HG03097 (cell line): ENCODE measurements at regions not wholly inside any gene's neighbourhood (a gene's known extent, or its start where the extent isn't known, plus 50 kb on each side); places are given as distances from the start of the nearest gene placed in this dataset.

ENCODE experiments used
- ATAC-seq: cut with Tn5 transposase; IDR thresholded peaks from one replicate; pipeline ENCODE4 v1.9.1; 2021; ENCODE audit not compliant: unreplicated experiment, low FRiP score

GRCh38 chr5:153084511-153084910, 406.0 kb upstream of the GRIA1 start:
- no peak for ATAC-seq

DNA sequence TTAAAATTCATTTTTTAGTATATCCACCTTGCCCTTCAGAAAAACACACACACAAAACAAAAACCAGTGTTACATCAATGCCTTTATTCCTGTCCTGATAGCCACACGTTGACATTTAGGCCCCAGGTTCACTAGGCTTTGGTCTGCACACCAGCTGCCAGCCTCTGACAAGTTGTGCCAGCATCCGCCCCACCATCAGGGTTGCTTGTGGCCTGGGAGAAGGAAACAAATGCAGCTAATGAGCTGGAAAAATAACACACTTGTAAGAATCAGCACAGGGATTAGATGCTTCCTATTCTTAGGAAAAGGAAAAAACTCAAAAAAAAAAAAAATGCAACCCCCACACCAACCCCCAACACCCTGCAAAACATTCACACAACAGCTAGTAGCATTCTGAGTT, 404.0 kb upstream of the GRIA1 start:
- no peak for ATAC-seq

- no peak for ATAC-seq
Observed at GRCh38 chr5:153088538-153088937, 401.9 kb upstream of the GRIA1 start.

GRCh38 chr5:153094333-153094732, 396.1 kb upstream of the GRIA1 start:
- ATAC-seq = no peak

- no peak for ATAC-seq
Observed at GRCh38 chr5:153096381-153096780, 394.1 kb upstream of the GRIA1 start.

DNA sequence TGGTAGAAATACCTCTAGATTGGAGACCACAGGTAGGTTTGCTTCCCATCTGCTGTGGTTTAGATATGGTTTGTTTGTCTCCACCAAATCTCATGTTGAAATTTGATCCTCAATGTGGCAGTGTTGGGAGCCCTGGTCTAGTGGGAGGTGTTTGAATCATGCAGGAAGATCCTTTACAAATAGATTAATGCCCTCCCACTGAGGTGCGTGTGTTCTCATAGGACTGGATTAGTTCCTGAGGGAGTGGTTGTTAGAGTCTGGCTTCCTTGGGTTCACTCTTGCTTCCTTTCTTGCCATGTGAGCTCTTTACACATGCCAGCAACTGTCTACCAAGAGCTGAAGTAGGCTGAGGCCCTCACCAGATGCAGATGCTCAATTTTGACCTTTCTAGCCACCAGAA, 391.1 kb upstream of the GRIA1 start:
- ATAC-seq = no peak

DNA sequence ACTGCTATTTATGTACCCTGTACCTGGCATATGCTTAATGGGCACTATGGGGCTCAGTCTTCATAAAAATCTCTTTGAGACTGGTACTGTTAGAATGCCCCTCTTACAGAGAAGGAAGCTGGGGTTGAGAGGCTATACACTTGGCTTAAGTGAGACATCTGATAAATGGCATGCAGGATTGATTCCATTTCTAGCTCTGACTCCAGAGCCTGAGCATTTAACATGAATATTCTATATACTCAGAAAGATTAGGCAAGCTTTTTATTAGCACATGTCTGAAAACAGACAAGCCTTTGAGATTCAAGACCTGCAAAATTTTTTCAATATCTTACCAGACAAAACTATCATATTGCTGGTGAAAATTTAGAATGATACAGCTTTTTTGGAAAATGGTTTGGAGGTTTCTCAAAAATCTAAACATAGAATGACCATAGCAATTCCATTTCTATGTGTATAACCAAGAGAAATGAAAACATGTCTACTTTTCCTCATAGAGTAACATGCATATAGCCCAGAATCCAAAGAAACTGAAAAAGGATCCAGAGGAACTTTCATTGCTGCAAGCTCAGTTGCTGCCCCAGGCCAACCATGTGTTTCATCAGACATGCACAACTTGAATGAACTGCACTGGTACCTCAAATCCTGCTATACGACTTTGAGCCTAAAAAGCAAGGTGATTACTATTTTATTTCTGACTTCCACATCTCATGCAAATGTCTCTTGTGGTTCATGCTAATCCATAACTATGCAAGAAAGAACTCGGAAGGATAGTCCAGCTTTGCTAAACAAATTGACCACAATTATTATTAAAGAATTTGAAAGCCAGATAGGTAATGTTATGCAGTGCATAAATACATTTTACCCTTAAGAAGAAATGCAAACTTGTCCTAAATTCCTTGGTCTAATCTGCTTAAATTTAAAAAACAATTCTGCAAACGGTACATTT, 389.0 kb upstream of the GRIA1 start:
- ATAC-seq = no peak

- ATAC-seq = no peak
Observed at GRCh38 chr5:153116916-153117315, 373.6 kb upstream of the GRIA1 start.

DNA sequence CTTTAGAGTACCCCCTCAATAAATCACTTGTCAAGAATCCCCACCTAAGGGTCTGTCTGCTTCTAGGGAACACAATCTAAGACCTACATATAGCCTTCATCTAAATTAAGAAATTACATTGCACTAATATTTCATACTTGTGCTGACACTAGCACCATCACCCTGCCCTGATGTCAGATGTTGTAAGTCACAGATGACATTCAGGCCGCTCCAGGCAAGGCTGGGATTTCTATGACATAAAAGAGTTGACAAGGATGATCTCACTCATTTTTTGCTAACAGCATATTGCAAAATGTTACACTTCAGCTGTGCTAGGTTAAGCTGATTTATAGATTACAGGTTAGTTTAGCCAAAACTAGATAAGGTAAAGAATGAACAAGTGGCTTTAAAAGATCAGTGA, 372.5 kb upstream of the GRIA1 start:
- no peak for ATAC-seq

DNA sequence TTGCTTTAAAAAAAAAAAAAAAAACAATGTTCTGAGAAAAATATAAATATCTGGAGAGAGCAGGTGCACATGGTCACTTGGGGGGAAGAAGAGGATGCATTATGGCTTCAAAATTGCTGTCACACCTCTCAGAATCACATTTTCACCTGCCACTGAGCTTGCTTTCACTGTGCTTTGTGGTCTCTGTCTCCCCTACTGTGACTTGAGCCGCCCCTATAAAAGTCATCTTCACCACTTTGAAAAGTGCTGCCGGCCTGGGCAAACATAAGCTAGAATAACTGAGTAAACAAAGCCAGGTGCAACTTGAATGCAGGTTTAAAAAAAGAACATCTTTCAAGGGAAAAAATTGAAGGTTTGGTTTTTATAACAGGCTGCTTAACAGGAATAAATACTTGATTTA, 368.1 kb upstream of the GRIA1 start:
- no peak for ATAC-seq

DNA sequence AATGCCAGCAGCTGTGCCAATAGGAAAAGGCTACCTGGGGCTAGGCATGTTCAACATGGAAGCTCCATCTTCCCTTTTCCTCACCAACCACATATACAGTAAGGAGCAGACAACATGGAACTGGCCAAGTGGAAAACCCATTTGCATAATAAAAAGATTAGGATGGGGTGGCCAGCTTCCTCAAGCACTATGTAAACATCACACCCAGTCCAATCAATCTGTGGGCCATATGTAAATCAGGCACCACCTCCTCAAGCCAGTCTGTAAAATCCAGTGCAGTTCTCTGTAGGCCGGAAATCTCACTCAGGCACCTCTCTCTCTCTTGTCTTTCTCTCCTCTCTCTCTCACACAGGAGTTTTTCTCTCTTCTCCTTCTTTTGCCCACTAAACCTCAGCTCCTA, 360.2 kb upstream of the GRIA1 start:
- ATAC-seq = no peak

DNA sequence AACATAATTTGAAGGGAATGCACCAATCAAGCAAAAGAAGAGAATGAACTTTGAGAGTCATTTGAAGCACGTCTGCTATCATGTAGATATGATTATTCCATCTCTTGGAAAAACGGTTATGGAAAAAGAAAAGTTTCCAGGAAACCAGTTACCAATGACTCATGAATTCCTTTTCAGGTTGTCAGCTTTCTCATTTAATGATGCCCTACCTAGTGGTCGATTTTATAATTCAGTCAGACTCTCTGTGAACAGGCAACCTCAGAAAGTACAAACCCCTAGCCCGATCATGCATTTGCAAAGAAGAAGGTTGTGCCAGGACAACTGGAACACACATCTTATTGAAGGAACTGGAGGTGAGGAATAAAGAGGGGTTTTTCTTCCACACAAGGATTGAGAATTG, 355.1 kb upstream of the GRIA1 start:
- no peak for ATAC-seq

- no peak for ATAC-seq
Observed at GRCh38 chr5:153136910-153137614, 353.4 kb upstream of the GRIA1 start.

DNA sequence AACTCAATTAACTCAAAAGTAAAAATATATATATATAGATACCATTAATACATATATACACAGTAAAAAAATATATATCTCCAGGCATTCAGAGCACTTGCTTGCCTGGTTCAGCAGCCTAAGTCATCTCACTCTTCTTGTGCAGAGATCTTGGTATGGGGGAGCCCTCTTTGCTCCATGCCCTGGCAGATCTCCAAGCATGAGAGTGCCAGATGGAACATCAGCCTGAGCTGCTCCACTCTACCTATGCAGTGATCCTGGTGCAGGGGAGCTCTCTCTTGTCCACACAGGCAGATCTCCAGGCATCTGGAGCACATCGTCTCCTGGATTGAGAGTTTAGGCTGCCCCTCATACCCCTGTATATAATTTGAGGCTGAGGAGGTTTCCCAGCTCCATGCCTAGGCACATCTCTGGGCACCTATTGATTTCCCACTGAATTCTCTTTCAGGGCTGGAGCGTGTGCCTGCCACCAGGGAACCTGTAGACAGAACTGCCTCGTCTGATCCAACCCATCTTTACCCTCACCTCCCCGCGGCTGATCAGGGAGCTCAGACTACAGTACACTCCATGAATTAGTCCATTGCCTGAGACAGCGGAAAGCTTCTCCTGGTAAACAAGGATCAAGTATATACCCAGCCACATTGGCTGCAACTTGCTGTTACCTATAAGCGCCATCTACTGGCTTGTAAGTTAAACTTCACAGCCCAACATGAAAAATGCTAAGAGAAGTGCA, 342.4 kb upstream of the GRIA1 start:
- peak; percentile 65 for ATAC-seq

- ATAC-seq = no peak
Observed at GRCh38 chr5:153148624-153148976, 341.9 kb upstream of the GRIA1 start.

- no peak for ATAC-seq
Observed at GRCh38 chr5:153151558-153151957, 338.9 kb upstream of the GRIA1 start.

GRCh38 chr5:153153086-153153485, 337.4 kb upstream of the GRIA1 start:
- no peak for ATAC-seq

DNA sequence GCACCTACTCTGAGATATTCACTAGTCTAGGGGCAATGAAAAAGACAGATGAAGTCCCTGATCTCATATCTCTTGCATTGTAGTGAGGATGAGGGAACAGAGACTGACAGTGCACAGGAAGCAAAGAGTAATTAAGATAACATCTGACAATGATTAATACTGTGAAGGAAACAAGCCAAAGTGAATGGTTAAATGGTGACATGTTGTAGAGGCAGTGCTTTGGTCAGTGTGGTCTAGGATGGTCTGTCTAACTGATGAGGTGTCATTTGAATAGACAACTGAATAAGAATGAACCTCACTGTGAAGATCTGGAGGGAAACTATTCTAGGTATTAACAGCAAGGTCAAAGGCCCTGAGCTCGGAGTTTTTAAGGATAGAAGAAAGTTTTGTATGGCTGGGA, 333.3 kb upstream of the GRIA1 start:
- ATAC-seq = peak; percentile 67

GRCh38 chr5:153158608-153159007, 331.9 kb upstream of the GRIA1 start:
- no peak for ATAC-seq

DNA sequence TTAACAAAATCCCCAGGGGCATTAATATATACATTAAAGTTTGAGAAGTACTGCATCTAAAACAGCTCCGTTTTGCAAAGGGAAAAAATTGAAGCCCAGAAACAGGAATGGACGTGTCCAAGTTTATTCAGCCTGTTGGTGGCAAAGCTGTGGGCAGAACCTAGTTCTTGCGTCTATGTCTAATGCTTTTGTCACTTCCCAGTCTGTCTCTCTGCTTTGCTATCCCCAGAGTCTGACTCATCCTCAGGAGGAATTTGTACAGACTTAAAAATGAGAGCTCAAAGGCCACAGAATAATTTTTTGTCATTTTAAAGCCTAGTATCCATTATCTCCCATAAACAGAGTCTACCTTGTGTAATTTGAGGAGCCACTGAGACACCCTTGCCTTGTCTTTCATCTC, 330.9 kb upstream of the GRIA1 start:
- no peak for ATAC-seq

DNA sequence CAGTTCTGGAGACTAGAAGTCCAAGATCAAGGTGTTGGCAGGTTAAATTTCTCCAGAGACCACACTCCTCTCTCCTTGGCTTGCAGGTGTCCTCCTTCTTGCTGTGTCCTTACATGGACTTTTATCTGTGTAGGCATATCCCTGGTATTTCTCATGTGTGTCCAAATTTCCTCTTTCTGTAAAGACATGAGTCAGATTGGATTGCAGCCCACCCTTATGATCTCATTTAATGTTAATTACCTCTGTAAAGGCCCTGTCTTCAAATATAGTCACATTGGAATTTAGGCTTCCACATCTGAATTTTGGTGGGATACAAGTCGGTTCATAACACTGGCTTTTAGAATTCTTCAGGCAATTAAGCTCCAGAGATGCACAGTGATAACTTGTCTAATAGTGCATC, 322.2 kb upstream of the GRIA1 start:
- no peak for ATAC-seq
